Activated naive CD4-positive, alpha-beta T cell treated with anti-CD3 and anti-CD28 coated beads for 36 hours (primary cell): ENCODE measurements at regions not wholly inside any gene's neighbourhood (a gene's known extent, or its start where the extent isn't known, plus 50 kb on each side); places are given as distances from the start of the nearest gene placed in this dataset.

Experiments used
- CTCF ChIA-PET: fragments of 350-600 bp; sonication (Branson Sonifier 250); formaldehyde crosslinking; loops from one replicate; lab custom pipeline; 2021; ENCODE audit warnings: antibody characterized with exemption; lab: Charles Lee
- DNase-seq: peaks from one replicate; pipeline ENCODE4 v3.0.0-alpha.2; 2020
- H3K27ac Mint-ChIP-seq: one replicate; pipeline ENCODE4 v1.8.0; 2021; ENCODE audit warnings: mild to moderate bottlenecking, mixed read lengths
- H3K27me3 Mint-ChIP-seq: one replicate; pipeline ENCODE4 v1.8.0; 2021; ENCODE audit warnings: low read depth, mixed read lengths
- H3K36me3 Mint-ChIP-seq: one replicate; pipeline ENCODE4 v1.8.0; 2021; ENCODE audit warnings: low read depth, mixed read lengths
- H3K4me1 Mint-ChIP-seq: one replicate; pipeline ENCODE4 v1.8.0; 2021; ENCODE audit warnings: low read depth, mixed read lengths
- H3K4me3 Mint-ChIP-seq: one replicate; pipeline ENCODE4 v1.8.0; 2021; ENCODE audit warnings: mild to moderate bottlenecking, moderate library complexity, mixed read lengths
- H3K9me3 Mint-ChIP-seq: one replicate; pipeline ENCODE4 v1.8.0; 2021; ENCODE audit warnings: mixed read lengths
- intact Hi-C: fragments of 100-400 bp; cut with micrococcal nuclease; formaldehyde crosslinking; loops from one replicate; pipeline ENCODE4 v1.15.1; 2023

DNA sequence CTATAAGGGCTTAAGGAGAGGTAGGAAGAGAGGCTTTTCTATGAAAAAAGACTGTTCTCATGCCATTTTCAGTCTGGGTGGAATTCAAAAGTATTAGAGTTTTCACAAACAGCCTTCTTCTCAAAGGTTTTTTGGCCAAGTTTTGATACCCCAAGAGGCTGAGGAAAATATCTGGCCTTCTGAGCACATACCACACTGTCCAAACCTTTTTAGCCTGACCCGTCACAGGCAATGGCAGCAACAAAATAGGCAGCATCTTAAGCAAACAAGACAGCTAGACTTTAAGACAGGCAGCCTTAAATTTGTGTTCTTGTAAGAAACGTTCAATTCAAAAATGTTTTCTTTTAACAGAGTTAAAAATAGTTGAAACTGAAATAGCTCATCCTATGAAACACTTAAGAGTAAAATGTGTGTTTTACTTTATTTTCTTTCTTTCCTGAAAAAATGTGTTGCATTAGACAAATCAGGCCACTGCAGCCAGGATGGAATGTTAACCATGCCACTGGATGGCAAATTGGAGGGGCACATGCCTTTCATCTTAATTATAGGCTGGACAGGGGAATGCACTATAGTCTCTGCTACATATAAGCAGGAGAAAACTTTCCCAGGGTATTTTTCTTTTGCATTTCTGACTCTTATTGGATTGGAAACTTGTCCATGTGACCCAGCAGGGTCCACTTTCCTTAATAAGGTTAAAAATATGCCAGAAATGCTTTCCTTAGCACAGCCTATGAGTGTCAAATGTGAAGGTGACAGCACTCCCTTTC is 315.0 kb downstream of the TGFB2 start:
- DNase-seq = no peak
- Mint-ChIP-seq H3K9me3 (no peaks in the 10 kb centered on the region), H3K27me3 (peaks cover 1% of the 10 kb centered on the region), H3K27ac (no peak overlapping the region), H3K4me1 (no peaks in the 10 kb centered on the region), H3K4me3 (no peak overlapping the region), H3K36me3 (no peaks in the 10 kb centered on the region)
- intact Hi-C loops = no loop called here
- CTCF ChIA-PET = no interaction called here

GRCh38 chr1:218660678-218661053 is 315.5 kb downstream of the TGFB2 start:
- intact Hi-C loops = no loop called here
- no peak for DNase-seq
- H3K36me3 Mint-ChIP-seq = no peaks in the 10 kb centered on the region
- H3K4me1 Mint-ChIP-seq = no peaks in the 10 kb centered on the region
- no peak overlapping the region for H3K4me3 Mint-ChIP-seq
- CTCF ChIA-PET = no interaction called here
- H3K27me3 Mint-ChIP-seq = no peaks in the 10 kb centered on the region
- H3K27ac Mint-ChIP-seq = no peak overlapping the region
- no peaks in the 10 kb centered on the region for H3K9me3 Mint-ChIP-seq

DNA sequence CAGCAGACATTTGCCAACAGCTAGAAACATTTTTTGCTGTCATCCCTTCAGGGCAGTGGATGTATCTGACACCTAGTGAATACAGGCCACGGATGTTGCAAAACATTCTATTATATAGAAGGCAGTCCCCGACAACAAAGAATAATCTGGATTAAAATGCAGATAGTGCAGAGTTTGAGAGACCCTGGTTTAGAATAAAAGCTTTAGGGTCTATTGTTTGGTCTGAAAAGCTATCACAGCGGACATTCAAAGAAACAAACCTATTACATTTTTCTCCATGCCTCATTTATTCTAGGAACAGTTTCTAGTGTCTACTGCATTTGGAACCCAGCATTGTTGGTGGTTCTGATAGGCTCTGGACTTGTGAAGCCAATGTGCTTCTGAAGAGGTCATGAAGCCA is 316.3 kb downstream of the TGFB2 start:
- Mint-ChIP-seq H3K27me3 (no peaks in the 10 kb centered on the region), H3K27ac (no peak overlapping the region), H3K4me1 (no peaks in the 10 kb centered on the region), H3K36me3 (no peaks in the 10 kb centered on the region), H3K9me3 (no peaks in the 10 kb centered on the region), H3K4me3 (no peak overlapping the region)
- intact Hi-C loops = no loop called here
- no peak for DNase-seq
- CTCF ChIA-PET = no interaction called here

DNA sequence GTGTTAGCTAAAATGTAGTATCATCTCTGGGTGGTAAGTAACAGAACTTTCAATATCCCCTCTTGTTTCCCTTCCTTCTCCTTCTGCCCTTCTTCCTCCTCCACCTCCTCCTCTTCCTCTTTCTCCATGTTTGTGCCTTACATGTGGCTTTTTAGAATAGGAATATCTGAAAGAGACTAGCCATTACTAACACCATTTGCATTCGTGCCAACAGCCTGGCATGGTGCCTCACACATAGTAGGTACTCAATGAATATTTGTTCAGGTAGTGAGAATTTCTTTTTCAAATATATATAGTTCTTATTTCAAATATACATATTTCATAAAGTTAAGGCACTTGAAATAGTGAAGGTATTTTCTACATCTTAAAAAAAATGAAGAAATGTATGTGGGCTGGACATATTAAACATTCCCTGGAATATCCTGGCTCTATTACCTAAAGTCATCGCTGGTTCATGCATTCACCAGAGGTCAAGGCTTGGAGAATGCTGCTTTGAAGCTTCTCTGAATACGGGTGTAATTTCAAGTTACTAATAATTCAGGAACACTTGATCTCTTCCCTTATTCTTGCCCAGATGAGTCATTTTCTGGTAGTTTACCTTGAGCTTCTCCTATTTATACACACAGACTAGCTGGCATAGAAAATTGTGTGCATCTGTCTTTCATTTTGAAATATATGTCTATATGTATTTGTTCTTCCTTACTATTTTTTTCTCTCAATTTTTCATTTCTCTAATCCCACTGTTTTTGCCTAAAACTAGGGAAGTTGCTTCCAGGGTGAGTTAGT is 319.4 kb downstream of the TGFB2 start:
- H3K4me3 Mint-ChIP-seq = no peak overlapping the region
- DNase-seq = no peak
- no peak overlapping the region for H3K27ac Mint-ChIP-seq
- peaks cover 2% of the 10 kb centered on the region for H3K9me3 Mint-ChIP-seq
- CTCF ChIA-PET = no interaction called here
- intact Hi-C loops = no loop called here
- no peaks in the 10 kb centered on the region for H3K36me3 Mint-ChIP-seq
- no peaks in the 10 kb centered on the region for H3K27me3 Mint-ChIP-seq
- H3K4me1 Mint-ChIP-seq = no peaks in the 10 kb centered on the region

DNA sequence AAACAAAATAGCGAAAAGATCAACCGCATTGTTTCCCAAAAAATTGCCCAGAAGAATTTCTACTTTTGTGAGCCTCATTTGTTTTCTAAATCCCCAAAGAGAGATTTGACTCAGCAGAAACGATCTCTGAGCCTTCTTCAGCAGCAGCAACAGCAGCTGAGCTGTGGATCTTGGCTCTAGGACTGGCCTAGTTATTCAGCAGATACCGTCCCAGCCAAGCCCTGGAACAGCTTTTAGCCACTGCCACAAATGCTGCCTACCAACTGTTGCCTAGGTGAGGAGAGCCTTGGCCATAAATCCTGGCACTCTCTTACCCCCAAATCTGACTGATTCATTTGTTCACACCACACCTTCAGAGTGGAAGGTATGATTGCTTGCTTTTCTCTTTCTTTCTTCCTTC is 320.1 kb downstream of the TGFB2 start:
- H3K4me1 Mint-ChIP-seq = no peaks in the 10 kb centered on the region
- DNase-seq = no peak
- no peak overlapping the region for H3K27ac Mint-ChIP-seq
- no peaks in the 10 kb centered on the region for H3K36me3 Mint-ChIP-seq
- intact Hi-C loops = no loop called here
- peaks cover 4% of the 10 kb centered on the region for H3K9me3 Mint-ChIP-seq
- no peaks in the 10 kb centered on the region for H3K27me3 Mint-ChIP-seq
- CTCF ChIA-PET = no interaction called here
- H3K4me3 Mint-ChIP-seq = no peak overlapping the region

GRCh38 chr1:218666263-218666662 is 321.1 kb downstream of the TGFB2 start:
- Mint-ChIP-seq H3K27me3 (no peaks in the 10 kb centered on the region), H3K4me1 (no peaks in the 10 kb centered on the region), H3K9me3 (peaks cover 6% of the 10 kb centered on the region), H3K4me3 (no peak overlapping the region), H3K27ac (no peak overlapping the region), H3K36me3 (no peaks in the 10 kb centered on the region)
- DNase-seq = no peak
- intact Hi-C loops = no loop called here
- CTCF ChIA-PET = no interaction called here

GRCh38 chr1:218667781-218668516 is 322.8 kb downstream of the TGFB2 start:
- Mint-ChIP-seq H3K4me1 (no peaks in the 10 kb centered on the region), H3K36me3 (no peaks in the 10 kb centered on the region), H3K27ac (no peak overlapping the region), H3K4me3 (no peak overlapping the region), H3K9me3 (peaks cover 6% of the 10 kb centered on the region), H3K27me3 (no peaks in the 10 kb centered on the region)
- CTCF ChIA-PET = no interaction called here
- no peak for DNase-seq
- intact Hi-C loops = no loop called here

DNA sequence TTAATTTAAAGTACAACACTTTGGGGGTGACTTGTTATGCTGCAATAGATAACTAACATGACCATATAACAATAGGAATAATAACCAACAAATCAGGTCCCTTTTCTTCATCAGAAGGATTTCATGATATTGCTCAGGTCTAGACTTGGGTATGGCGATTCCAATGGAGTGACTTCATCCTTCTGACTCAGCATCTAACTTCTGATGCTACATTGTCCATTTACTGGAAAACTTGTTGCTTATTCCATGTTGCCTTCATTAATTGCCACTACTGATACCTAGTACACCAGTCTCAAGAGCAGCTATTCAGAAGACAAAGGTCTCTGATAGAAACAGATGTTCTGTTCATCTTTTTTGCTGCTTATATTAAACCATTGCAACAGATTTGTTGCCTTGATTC is 324.3 kb downstream of the TGFB2 start:
- no peak overlapping the region for H3K4me3 Mint-ChIP-seq
- no peak overlapping the region for H3K27ac Mint-ChIP-seq
- CTCF ChIA-PET = interaction anchor here (0.6 kb wide), 1 partner anchor 1457 kb away, joined by 3 read pairs; no protein-coding TSS in a partner anchor
- no peaks in the 10 kb centered on the region for H3K4me1 Mint-ChIP-seq
- no peaks in the 10 kb centered on the region for H3K27me3 Mint-ChIP-seq
- DNase-seq = no peak
- intact Hi-C loops = no loop called here
- peaks cover 6% of the 10 kb centered on the region for H3K9me3 Mint-ChIP-seq
- H3K36me3 Mint-ChIP-seq = no peaks in the 10 kb centered on the region

DNA sequence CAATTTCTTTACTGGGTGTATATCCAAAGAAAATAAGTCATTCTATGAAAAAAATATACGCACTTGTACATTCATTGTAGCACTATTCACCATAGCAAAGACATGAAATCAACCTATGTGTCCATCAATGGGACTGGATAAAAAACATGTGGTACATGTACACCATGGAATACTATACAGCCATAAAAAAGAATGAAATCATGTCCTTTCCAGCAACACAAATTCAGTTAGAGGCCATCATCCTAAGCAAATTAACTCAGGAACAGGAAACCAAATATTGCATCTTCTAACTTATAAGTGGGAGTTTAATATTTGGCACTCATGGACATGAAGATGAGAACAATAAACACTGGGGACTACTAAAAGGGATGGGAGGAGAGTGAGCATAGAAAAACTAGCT is 325.7 kb downstream of the TGFB2 start:
- no peak overlapping the region for H3K4me3 Mint-ChIP-seq
- H3K27ac Mint-ChIP-seq = no peak overlapping the region
- DNase-seq = no peak
- no peaks in the 10 kb centered on the region for H3K36me3 Mint-ChIP-seq
- no peaks in the 10 kb centered on the region for H3K27me3 Mint-ChIP-seq
- intact Hi-C loops = no loop called here
- no peaks in the 10 kb centered on the region for H3K4me1 Mint-ChIP-seq
- peaks cover 6% of the 10 kb centered on the region for H3K9me3 Mint-ChIP-seq
- CTCF ChIA-PET = no interaction called here

DNA sequence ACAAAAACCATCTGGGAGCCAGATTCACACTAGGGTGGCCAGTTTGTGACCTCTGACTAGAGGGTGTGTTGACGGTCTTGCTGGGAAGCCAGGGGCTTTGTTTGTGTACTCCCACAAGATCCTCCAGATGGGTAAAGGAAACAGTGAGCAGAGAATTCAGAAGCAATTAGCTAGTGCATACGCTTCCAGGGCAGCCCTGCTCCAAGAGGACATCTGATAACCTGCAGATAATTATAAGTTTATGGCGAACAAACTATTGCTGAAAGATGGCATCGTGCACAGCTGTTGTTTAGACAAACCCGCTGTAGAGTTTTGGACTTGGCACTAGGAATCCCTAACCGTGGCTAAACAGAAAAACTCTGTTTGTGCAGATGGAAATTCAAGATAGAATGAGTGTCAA is 326.4 kb downstream of the TGFB2 start:
- DNase-seq = no peak
- Mint-ChIP-seq H3K9me3 (peaks cover 6% of the 10 kb centered on the region), H3K4me3 (no peak overlapping the region), H3K4me1 (no peaks in the 10 kb centered on the region), H3K36me3 (no peaks in the 10 kb centered on the region), H3K27ac (no peak overlapping the region), H3K27me3 (no peaks in the 10 kb centered on the region)
- CTCF ChIA-PET = no interaction called here
- intact Hi-C loops = no loop called here

GRCh38 chr1:218673170-218673569 is 328.0 kb downstream of the TGFB2 start:
- no peak for DNase-seq
- CTCF ChIA-PET = no interaction called here
- Mint-ChIP-seq H3K4me1 (no peaks in the 10 kb centered on the region), H3K4me3 (no peak overlapping the region), H3K9me3 (peaks cover 6% of the 10 kb centered on the region), H3K27me3 (no peaks in the 10 kb centered on the region), H3K36me3 (no peaks in the 10 kb centered on the region), H3K27ac (no peak overlapping the region)
- intact Hi-C loops = no loop called here

DNA sequence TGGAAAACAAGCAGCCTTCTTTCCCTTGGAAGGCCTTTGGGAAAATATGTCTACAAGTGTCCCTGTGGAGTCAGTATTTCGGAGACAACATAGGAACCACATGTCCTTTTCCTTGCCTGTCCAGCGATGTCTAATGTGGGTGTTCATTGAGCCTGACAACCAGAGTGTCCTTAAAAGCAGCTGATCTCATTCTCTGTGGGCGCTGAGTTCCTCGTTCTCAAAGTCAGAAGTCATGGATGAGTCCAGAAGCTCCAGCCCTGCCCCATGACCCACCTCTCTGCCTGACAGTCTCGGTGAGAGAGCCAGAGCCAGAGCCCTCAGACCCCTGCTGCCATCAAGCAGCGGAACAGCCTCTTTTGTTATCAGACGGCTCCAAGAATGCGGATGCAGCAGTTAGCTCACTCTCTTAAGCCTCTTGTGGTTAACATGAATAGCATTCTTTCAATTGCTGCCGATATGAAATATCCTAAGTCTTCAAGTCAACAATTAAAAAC is 329.2 kb downstream of the TGFB2 start:
- Mint-ChIP-seq H3K27me3 (no peaks in the 10 kb centered on the region), H3K4me3 (no peak overlapping the region), H3K36me3 (no peaks in the 10 kb centered on the region), H3K9me3 (peaks cover 4% of the 10 kb centered on the region), H3K4me1 (no peaks in the 10 kb centered on the region), H3K27ac (no peak overlapping the region)
- CTCF ChIA-PET = no interaction called here
- intact Hi-C loops = no loop called here
- no peak for DNase-seq
